ENCODE measurements at regions not wholly inside any gene's neighbourhood (a gene's known extent, or its start where the extent isn't known, plus 50 kb on each side); places are given as distances from the start of the nearest gene placed in this dataset.

- Histone ChIP-seq H3K9me3 (no peaks in the 10 kb centered on the region), H3K4me3 (no peak overlapping the region), H3K27ac (no peak overlapping the region), H3K27me3 (no peaks in the 10 kb centered on the region), H3K4me1 (no peaks in the 10 kb centered on the region), H3K36me3 (no peaks in the 10 kb centered on the region)
- no peak for DNase-seq
- intact Hi-C loops (cut with DNase I; ENCODE audit: low total_unique reads) = no loop called here
- TF ChIP-seq POLR2AphosphoS5 (IDR thresholded peaks at IDR 0.05) = no peak
- TF ChIP-seq POLR2A (IDR thresholded peaks at IDR 0.05) = no peak
- no peak for TF ChIP-seq CTCF (IDR thresholded peaks at IDR 0.05)
- no peak for TF ChIP-seq EP300 (IDR thresholded peaks at IDR 0.05)
- WGBS, 5 donors = 55 to 68% (median 59%) methylated on average over 2 of the region's 2 CpGs
Measured at GRCh38 chr13:87131611-87132010, 539.6 kb upstream of the SLITRK5 start.

DNA sequence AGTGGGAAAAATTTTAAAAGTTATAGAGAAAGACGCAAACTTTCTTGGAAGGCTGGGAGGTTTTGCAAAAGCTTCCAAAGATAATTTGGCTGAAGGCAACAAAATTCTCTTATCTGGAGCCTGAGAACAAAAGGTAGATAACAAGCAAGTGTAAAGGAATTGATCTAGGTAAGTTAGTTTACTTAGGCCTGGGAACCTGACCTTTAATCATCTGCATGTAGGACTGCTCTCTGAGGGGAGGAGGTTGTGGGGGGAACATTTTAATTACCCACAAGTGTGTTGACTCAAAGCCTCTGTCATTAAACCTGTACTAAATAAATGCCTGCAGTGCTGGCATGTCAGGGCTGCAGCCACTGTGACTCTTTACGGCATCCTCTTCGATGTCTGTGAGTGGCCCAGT lies 532.3 kb upstream of the SLITRK5 start:
- Histone ChIP-seq H3K36me3 (no peaks in the 10 kb centered on the region), H3K27me3 (no peaks in the 10 kb centered on the region), H3K9me3 (peaks cover 0 to 6% (median 0%) of the 10 kb centered on the region in 4 donors), H3K4me3 (no peak overlapping the region), H3K4me1 (no peaks in the 10 kb centered on the region), H3K27ac (no peak overlapping the region)
- DNase-seq = no peak
- intact Hi-C loops (cut with DNase I; ENCODE audit: low total_unique reads) = no loop called here
- TF ChIP-seq CTCF (IDR thresholded peaks at IDR 0.05) = no peak
- no peak for TF ChIP-seq POLR2AphosphoS5 (IDR thresholded peaks at IDR 0.05)
- TF ChIP-seq POLR2A (IDR thresholded peaks at IDR 0.05) = no peak
- no peak for TF ChIP-seq EP300 (IDR thresholded peaks at IDR 0.05)
- 85 to 92% (median 89%) methylated on average over 3 of the region's 3 CpGs for WGBS, 5 donors

- H3K4me3 ChIP-seq = no peak overlapping the region
Measured at GRCh38 chr13:87147076-87147475, 524.1 kb upstream of the SLITRK5 start.

GRCh38 chr13:87153371-87153770 lies 517.8 kb upstream of the SLITRK5 start:
- no peak for TF ChIP-seq POLR2A (IDR thresholded peaks at IDR 0.05)
- no peak for TF ChIP-seq CTCF (IDR thresholded peaks at IDR 0.05)
- TF ChIP-seq EP300 (IDR thresholded peaks at IDR 0.05) = no peak
- no peak for TF ChIP-seq POLR2AphosphoS5 (IDR thresholded peaks at IDR 0.05)
- H3K27ac ChIP-seq = no peak overlapping the region
- peaks cover 0 to 8% (median 3%) of the 10 kb centered on the region in 4 donors for H3K9me3 ChIP-seq
- no peaks in the 10 kb centered on the region for H3K4me1 ChIP-seq
- no peaks in the 10 kb centered on the region for H3K36me3 ChIP-seq
- H3K4me3 ChIP-seq = no peak overlapping the region
- 74 to 79% (median 78%) methylated on average over 3 of the region's 3 CpGs for WGBS, 5 donors
- intact Hi-C loops (cut with DNase I; ENCODE audit: low total_unique reads) = no loop called here
- no peaks in the 10 kb centered on the region for H3K27me3 ChIP-seq
- no peak for DNase-seq

More at GRCh38 chr13:87147076-87147475, 524.1 kb upstream of the SLITRK5 start:
- Histone ChIP-seq H3K27me3 (no peaks in the 10 kb centered on the region), H3K4me1 (no peaks in the 10 kb centered on the region), H3K36me3 (no peaks in the 10 kb centered on the region), H3K9me3 (peaks cover 0 to 4% (median 0%) of the 10 kb centered on the region in 4 donors), H3K27ac (no peak overlapping the region)
- DNase-seq = no peak
- intact Hi-C loops (cut with DNase I; ENCODE audit: low total_unique reads) = no loop called here
- no peak for TF ChIP-seq EP300 (IDR thresholded peaks at IDR 0.05)

DNA sequence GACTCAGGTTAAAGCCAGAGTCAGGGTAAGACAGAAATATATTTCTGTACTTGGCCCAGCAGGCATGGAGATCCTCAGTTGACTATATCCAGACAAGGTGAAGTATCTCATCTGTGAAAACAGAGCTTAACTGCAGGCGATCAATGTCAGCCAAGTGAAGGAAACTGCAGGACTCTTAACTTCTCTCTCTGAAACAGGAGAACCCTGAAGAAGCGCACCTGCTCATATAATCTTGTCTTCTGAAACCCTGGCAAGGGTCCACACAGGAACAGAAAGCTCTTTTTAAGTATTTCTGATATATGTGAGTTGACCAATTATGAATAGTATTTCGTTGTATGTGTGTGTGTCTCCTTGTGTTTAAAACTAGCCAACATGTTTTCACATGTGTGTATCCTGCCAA lies 504.8 kb upstream of the SLITRK5 start:
- H3K9me3 ChIP-seq = peaks cover 0 to 31% (median 6%) of the 10 kb centered on the region in 4 donors
- H3K27me3 ChIP-seq = no peaks in the 10 kb centered on the region
- no peaks in the 10 kb centered on the region for H3K4me1 ChIP-seq
- no peak overlapping the region for H3K27ac ChIP-seq
- WGBS, 5 donors = 63 to 86% (median 72%) methylated on average over 3 of the region's 3 CpGs
- DNase-seq = no peak
- TF ChIP-seq EP300 (IDR thresholded peaks at IDR 0.05) (no peak), CTCF (IDR thresholded peaks at IDR 0.05) (no peak), POLR2AphosphoS5 (IDR thresholded peaks at IDR 0.05) (no peak), POLR2A (IDR thresholded peaks at IDR 0.05) (no peak)
- intact Hi-C loops (cut with DNase I; ENCODE audit: low total_unique reads) = no loop called here
- H3K36me3 ChIP-seq = no peaks in the 10 kb centered on the region
- no peak overlapping the region for H3K4me3 ChIP-seq

Data from stomach (tissue), 8 donors.